Fibroblast of upper back skin (primary cell): ENCODE measurements at regions not wholly inside any gene's neighbourhood (a gene's known extent, or its start where the extent isn't known, plus 50 kb on each side); places are given as distances from the start of the nearest gene placed in this dataset.

Experiments used
- DNase-seq: peaks from one replicate; pipeline ENCODE4 v3.0.0-alpha.2; 2013

GRCh38 chr9:91161465-91162300 is 200.0 kb downstream of the AUH start:
- no peak for DNase-seq

GRCh38 chr9:91162311-91162710 is 199.4 kb downstream of the AUH start:
- peak; percentile 61 for DNase-seq

DNA sequence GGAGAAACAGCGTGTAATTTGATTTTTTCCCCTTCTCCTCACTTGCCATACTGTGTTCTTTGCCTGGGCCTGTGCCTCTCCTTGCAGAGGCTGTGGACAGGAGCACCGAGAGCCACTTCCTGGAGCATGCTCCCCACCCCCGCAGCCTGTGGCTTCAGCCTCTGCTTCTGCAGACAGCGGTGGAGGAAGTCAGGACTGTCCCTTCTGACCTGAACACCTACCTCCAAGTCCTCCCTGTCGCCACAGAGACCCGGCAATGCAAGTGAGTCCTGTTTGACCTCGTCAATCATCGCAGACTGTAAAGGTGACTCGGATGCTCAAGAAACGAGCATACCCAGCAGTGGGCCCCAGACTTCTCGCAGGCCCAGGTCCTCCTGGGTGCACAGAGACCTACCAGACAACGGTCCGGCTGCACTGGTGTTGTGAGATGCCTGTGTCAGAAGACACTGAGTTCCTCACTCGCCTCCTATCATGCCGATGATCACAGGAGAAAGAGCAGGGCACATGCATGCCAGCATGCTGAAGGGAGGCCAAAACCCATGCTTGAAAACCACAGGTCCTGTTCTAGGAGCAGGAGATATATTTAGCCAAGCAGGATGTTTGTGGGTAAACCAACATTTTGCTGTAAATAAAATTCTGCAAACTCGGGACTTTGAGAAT is 198.8 kb downstream of the AUH start:
- DNase-seq = no peak

- DNase-seq = no peak
Observed at GRCh38 chr9:91163444-91163772, 198.3 kb downstream of the AUH start.

DNA sequence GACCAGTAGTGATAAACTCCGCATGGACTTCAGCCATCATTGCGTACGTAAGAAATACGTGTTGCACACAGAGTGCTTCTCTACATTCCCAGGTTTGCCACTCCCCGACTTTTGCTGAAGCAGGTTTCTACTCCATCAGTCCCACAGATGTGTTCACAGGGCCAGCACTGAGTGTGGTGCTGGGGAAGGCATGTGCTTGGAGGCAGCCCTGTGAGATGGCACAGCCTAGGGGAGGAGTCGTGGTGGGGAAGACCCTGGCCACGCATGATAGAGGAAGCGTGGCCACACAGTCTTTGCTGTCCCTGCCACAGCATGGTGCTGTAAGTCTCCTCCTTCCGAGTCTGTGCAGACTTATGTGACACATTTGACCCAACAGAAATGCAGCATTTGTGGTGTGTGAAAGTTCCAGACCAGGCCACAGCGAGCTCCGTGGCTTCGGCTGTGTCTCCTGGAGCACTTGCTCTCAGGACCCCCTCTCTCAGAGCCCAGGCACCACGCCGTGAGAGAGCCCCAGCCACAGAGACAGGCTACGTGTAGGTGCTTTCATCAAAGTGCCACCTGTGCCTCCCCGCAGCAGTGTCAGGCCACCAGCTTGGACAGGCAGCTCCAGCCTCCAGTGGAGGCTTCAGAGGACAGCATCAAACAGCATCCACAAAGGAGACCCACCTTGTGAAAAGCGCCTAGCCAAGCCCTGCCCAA is 197.8 kb downstream of the AUH start:
- no peak for DNase-seq
